ENCODE measurements at regions not wholly inside any gene's neighbourhood (a gene's known extent, or its start where the extent isn't known, plus 50 kb on each side); places are given as distances from the start of the nearest gene placed in this dataset.

- no peak for DNase-seq (ENCODE audit: low read depth in 4 of 4, low spot score in 1 of 4)
These were observed 215.5 kb upstream of the LARGE1 start for GRCh38 chr22:34135749-34136148.

DNA sequence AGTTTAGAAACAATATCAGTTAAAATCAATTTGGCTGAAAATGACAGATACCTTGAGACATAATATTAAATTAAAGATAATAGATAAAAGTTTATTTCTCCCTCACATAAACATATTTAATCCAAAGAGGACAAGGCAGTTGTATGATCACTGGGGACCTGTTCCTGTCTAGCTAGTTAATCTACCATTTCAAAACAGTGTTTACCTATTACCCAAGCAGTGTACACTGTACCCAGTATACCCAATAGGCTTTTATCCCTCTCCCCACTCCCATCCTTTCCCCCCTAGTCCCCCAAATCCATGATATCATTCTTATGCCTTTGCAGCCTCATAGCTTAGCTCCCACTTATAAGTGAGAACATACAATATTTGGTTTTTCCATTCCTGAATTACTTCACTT is 229.7 kb upstream of the LARGE1 start:
- no peak for DNase-seq (ENCODE audit: low read depth in 4 of 4, low spot score in 1 of 4)

GRCh38 chr22:34159491-34159890 is 239.2 kb upstream of the LARGE1 start:
- DNase-seq (ENCODE audit: low read depth in 4 of 4, low spot score in 1 of 4) = no peak

GRCh38 chr22:34160141-34160783 is 240.0 kb upstream of the LARGE1 start:
- DNase-seq (ENCODE audit: low read depth in 4 of 4, low spot score in 1 of 4) = no peak

GRCh38 chr22:34161431-34162123 is 241.3 kb upstream of the LARGE1 start:
- DNase-seq (ENCODE audit: low read depth in 4 of 4, low spot score in 1 of 4) = no peak

DNA sequence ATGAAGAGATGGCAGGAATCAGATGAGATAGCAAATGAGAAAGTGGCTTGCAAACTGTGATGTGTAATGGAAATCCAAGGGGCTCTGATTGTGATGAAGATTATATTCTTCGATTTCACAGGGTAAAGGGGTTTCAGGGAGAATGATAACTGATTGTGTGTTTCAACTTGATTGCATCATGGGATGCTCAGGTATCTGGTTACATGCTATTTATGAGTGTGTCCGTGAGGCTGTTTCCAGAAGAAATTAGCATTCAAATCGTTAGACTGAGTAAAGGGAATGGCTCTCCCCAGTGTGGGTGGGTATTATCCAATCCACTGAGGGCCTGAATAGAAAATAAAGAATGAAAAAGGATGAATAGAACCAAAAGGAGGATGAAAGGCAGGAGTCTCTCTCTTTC is 278.7 kb upstream of the LARGE1 start:
- DNase-seq (ENCODE audit: low read depth in 4 of 4, low spot score in 1 of 4) = no peak

- DNase-seq (ENCODE audit: low read depth in 4 of 4, low spot score in 1 of 4) = no peak
These were observed 290.0 kb upstream of the LARGE1 start for GRCh38 chr22:34210301-34210700.

GRCh38 chr22:34214372-34214771 is 294.1 kb upstream of the LARGE1 start:
- DNase-seq (ENCODE audit: low read depth in 4 of 4, low spot score in 1 of 4) = no peak

DNA sequence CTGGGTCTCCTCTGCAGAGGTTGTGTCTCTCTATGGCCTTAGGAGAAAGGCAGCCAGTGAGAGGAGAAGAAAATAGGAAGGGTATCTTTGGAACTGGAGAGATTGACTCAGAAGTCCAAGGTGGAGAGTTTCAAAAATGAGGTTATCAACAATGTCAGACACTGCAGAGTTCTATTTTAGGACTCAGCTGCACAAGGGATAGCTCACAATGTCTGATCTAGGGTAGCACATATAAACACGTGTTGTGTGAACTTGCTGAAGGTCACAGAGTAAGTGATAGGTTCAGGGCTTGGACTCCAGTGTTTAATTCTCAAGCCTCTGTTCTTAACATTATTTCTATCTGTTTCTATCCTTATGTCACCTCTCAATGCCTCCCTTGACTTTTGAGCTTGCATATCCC is 305.0 kb upstream of the LARGE1 start:
- no peak for DNase-seq (ENCODE audit: low read depth in 4 of 4, low spot score in 1 of 4)

GRCh38 chr22:34236527-34236926 is 316.3 kb upstream of the LARGE1 start:
- DNase-seq (ENCODE audit: low read depth in 4 of 4, low spot score in 1 of 4) = no peak

DNA sequence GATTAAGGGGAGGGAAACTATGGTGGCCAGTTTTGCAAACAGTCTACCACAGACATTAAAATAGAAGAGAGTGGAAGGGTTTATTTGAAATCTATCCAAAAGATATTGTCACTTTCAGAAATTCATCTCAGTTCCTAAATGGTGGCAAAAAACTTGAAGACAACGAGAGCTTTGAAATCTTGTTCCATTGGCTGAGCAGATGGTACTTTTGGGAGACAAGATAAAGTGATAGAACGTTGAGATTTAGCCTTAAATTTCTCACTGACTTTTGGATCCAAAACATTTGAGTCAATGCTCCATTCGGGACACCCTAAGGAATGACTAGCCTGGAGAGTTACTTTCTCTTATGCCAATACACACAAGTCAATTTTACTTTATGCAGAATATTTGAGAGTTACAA is 319.1 kb upstream of the LARGE1 start:
- DNase-seq (ENCODE audit: low read depth in 4 of 4, low spot score in 1 of 4) = no peak

- no peak for DNase-seq (ENCODE audit: low read depth in 4 of 4, low spot score in 1 of 4)
These were observed 322.7 kb upstream of the LARGE1 start for GRCh38 chr22:34243023-34243422.

GRCh38 chr22:34255042-34255441 is 334.8 kb upstream of the LARGE1 start:
- DNase-seq (ENCODE audit: low read depth in 4 of 4, low spot score in 1 of 4) = no peak

DNA sequence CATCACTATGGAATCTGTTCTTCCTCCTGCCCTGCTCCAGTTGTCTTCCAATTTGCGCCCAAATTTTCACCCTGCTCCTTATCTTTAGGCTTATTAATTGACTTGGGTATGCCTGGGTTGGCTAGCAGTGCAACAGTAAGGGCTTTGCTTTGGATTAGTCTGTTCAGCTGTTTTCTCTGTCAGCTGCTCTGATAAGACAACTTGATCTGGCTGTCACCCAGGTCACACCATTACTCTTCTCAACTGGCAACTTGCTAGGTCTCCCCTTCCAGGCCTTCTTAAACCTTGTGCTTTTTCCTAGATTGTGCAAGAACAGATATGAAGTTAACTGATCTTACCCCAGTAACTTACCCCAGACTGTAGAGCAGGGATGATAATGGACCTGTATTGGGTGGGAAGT is 357.8 kb upstream of the LARGE1 start:
- no peak for DNase-seq (ENCODE audit: low read depth in 4 of 4, low spot score in 1 of 4)

- no peak for DNase-seq (ENCODE audit: low read depth in 4 of 4, low spot score in 1 of 4)
These were observed 361.5 kb upstream of the LARGE1 start for GRCh38 chr22:34281738-34282137.

DNA sequence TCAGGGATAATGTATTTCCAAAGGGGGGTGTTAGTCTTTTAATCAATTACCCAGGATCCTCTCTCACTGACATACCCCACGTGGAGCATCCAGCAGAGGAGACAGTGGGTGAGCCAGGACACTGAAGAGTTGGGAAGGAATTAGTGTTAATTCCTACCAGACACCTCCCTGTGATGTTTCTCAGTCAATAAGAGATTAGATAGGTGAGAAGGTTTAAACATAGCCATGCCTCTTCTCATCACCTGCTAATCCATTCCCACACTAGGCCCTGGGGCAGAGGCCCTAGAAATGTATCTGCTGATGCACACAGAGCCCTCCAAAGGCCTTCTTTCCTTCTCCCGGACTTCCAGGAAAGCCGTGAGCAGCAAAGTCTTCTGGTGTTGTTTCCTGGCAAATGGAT is 363.6 kb upstream of the LARGE1 start:
- DNase-seq (ENCODE audit: low read depth in 4 of 4, low spot score in 1 of 4) = no peak

GRCh38 chr22:34293324-34293723 is 373.0 kb upstream of the LARGE1 start:
- no peak for DNase-seq (ENCODE audit: low read depth in 4 of 4, low spot score in 1 of 4)

GRCh38 chr22:34294476-34294875 is 374.2 kb upstream of the LARGE1 start:
- no peak for DNase-seq (ENCODE audit: low read depth in 4 of 4, low spot score in 1 of 4)

- no peak for DNase-seq (ENCODE audit: low read depth in 4 of 4, low spot score in 1 of 4)
These were observed 374.7 kb upstream of the LARGE1 start for GRCh38 chr22:34294986-34295385.

- no peak for DNase-seq (ENCODE audit: low read depth in 4 of 4, low spot score in 1 of 4)
These were observed 376.2 kb upstream of the LARGE1 start for GRCh38 chr22:34296461-34296860.

- no peak for DNase-seq (ENCODE audit: low read depth in 4 of 4, low spot score in 1 of 4)
These were observed 377.4 kb upstream of the LARGE1 start for GRCh38 chr22:34297536-34298120.

DNA sequence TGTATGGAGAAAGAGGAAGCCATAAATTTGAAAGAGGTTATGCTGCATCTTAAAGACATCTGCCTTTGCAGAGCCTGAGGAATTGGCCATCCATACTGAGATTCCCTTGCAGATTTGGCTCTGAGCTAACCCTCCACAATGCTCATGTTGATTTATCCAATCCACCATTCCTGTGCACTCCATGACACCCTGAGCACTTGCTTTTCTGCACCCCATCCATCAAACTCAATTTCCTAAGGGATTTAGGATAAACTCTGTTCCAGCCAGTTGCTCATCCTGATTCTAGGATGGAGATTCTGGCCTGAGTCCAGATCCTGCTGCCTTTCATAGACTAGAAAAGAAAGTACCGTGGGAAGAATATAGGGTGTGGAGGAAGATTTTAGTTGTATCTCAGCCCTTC is 379.2 kb upstream of the LARGE1 start:
- DNase-seq (ENCODE audit: low read depth in 4 of 4, low spot score in 1 of 4) = no peak

GRCh38 chr22:34301569-34301968 is 381.3 kb upstream of the LARGE1 start:
- no peak for DNase-seq (ENCODE audit: low read depth in 4 of 4, low spot score in 1 of 4)

All from stimulated activated CD4-positive, alpha-beta T cell treated with anti-CD3 and anti-CD28 coated beads, Interleukin-1b, Interleukin-23, amount 100 ng/mL, for 24 hours (primary cell).